NB4 (cell line): ENCODE measurements at regions not wholly inside any gene's neighbourhood (a gene's known extent, or its start where the extent isn't known, plus 50 kb on each side); places are given as distances from the start of the nearest gene placed in this dataset.

Source experiments
- MYC ChIP-seq: IDR thresholded peaks from 2 replicates; pipeline ENCODE4 v1.6.1; 2011; ENCODE audit warnings: low read depth, low read length
- POLR2A ChIP-seq: IDR thresholded peaks from 2 replicates; pipeline ENCODE4 v1.6.1; 2011; ENCODE audit warnings: mild to moderate bottlenecking; ENCODE audit not compliant: insufficient read length; ENCODE audit errors: extremely low read depth
- TF ChIP-seq, protein P1 (sequence below): IDR thresholded peaks from 2 replicates; pipeline ENCODE4 v1.6.1; 2011; ENCODE audit warnings: low read depth, low read length
- TF ChIP-seq, protein P2 (sequence below): IDR thresholded peaks from one replicate; pipeline ENCODE4 v1.5.1; 2012; ENCODE audit warnings: low read depth, low read length

DNA sequence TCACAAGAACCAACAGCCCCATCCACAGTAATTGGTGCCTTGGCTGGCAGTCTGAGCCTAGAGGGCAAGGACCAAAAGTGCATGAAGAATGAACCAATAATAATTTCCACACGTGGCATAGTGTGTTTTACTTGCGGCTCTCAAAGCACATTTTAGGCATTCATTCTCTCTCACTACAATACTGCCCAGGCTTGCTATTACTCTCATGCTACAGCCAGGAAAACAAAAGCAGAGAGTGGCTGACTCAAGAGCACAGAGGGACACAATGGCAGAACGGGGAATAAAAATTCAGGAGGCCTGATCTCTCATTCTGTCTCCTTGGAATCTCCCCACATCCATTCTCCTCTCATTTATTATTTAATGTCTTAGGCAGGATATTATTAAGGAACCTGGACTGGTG lies 57.0 kb upstream of the NOL4 start:
- TF ChIP-seq MYC (no peak), POLR2A (no peak)
- TF ChIP-seq, protein P1, sequence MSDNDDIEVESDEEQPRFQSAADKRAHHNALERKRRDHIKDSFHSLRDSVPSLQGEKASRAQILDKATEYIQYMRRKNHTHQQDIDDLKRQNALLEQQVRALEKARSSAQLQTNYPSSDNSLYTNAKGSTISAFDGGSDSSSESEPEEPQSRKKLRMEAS = no peak
- TF ChIP-seq, protein P2, sequence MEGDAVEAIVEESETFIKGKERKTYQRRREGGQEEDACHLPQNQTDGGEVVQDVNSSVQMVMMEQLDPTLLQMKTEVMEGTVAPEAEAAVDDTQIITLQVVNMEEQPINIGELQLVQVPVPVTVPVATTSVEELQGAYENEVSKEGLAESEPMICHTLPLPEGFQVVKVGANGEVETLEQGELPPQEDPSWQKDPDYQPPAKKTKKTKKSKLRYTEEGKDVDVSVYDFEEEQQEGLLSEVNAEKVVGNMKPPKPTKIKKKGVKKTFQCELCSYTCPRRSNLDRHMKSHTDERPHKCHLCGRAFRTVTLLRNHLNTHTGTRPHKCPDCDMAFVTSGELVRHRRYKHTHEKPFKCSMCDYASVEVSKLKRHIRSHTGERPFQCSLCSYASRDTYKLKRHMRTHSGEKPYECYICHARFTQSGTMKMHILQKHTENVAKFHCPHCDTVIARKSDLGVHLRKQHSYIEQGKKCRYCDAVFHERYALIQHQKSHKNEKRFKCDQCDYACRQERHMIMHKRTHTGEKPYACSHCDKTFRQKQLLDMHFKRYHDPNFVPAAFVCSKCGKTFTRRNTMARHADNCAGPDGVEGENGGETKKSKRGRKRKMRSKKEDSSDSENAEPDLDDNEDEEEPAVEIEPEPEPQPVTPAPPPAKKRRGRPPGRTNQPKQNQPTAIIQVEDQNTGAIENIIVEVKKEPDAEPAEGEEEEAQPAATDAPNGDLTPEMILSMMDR = no peak
